ENCODE measurements at regions not wholly inside any gene's neighbourhood (a gene's known extent, or its start where the extent isn't known, plus 50 kb on each side); places are given as distances from the start of the nearest gene placed in this dataset.

DNA sequence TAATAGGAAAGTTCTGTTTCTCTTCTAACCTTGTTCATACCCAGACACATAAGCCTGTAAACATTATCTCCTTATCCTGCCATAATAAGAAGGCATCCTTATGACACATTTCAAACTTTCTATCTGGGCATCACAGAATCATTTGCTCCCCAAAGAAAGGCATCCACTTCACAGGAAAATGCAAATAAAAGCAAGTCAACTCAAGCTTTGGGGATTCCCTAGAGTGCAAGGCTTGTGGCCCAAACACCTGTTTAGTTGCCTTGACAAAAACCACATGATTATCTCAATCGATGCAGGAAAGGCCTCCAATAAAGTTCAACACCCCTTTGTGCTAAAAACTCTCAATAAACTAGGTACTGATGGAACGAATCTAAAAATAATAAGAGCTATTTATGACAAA is 195.7 kb upstream of the GALNT5 start:
- DNase-seq (ENCODE audit: low spot score) = no peak
- no peak overlapping the region for H3K27ac ChIP-seq
- H3K27me3 ChIP-seq (replicated peaks; ENCODE audit: insufficient read depth) = no peaks in the 10 kb centered on the region
- ATAC-seq (ENCODE audit: insufficient number of reproducible peaks, low FRiP score, low read depth) = no peak
- TF ChIP-seq, protein P1, sequence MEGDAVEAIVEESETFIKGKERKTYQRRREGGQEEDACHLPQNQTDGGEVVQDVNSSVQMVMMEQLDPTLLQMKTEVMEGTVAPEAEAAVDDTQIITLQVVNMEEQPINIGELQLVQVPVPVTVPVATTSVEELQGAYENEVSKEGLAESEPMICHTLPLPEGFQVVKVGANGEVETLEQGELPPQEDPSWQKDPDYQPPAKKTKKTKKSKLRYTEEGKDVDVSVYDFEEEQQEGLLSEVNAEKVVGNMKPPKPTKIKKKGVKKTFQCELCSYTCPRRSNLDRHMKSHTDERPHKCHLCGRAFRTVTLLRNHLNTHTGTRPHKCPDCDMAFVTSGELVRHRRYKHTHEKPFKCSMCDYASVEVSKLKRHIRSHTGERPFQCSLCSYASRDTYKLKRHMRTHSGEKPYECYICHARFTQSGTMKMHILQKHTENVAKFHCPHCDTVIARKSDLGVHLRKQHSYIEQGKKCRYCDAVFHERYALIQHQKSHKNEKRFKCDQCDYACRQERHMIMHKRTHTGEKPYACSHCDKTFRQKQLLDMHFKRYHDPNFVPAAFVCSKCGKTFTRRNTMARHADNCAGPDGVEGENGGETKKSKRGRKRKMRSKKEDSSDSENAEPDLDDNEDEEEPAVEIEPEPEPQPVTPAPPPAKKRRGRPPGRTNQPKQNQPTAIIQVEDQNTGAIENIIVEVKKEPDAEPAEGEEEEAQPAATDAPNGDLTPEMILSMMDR (IDR thresholded peaks at IDR 0.05) = no peak
- no peak overlapping the region for H3K4me3 ChIP-seq
- H3K9me3 ChIP-seq = no peaks in the 10 kb centered on the region
- H3K4me1 ChIP-seq (ENCODE audit: control insufficient read depth in 1 of 2, low read depth in 2 of 2) = no peaks in the 10 kb centered on the region
- no peaks in the 10 kb centered on the region for H3K36me3 ChIP-seq

DNA sequence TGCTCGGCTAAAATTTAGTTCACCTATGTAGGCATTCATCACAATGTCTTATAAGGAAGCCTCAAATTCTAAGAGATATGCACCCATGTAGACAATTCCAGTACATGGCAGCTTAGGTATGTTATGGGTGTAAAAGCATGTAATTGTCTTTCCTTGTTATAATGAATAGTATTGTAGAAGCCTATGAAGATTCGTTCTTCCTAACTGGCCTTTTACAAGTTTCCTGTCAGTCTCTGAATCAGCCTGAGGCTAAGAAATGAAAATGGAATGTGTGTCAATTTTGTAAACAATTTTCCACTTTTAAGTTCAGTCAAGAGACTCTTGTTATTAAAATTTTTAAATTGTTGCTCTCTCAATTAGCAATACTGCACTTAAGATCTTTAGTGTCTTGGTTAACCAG is 189.9 kb upstream of the GALNT5 start:
- Histone ChIP-seq H3K4me3 (no peak overlapping the region), H3K9me3 (no peaks in the 10 kb centered on the region), H3K4me1 (ENCODE audit: control insufficient read depth in 1 of 2, low read depth in 2 of 2) (no peaks in the 10 kb centered on the region), H3K27ac (no peak overlapping the region), H3K36me3 (no peaks in the 10 kb centered on the region), H3K27me3 (replicated peaks; ENCODE audit: insufficient read depth) (no peaks in the 10 kb centered on the region)
- ATAC-seq (ENCODE audit: insufficient number of reproducible peaks, low FRiP score, low read depth) (no peak), DNase-seq (ENCODE audit: low spot score) (no peak)
- TF ChIP-seq, protein P1 (IDR thresholded peaks at IDR 0.05) = no peak

DNA sequence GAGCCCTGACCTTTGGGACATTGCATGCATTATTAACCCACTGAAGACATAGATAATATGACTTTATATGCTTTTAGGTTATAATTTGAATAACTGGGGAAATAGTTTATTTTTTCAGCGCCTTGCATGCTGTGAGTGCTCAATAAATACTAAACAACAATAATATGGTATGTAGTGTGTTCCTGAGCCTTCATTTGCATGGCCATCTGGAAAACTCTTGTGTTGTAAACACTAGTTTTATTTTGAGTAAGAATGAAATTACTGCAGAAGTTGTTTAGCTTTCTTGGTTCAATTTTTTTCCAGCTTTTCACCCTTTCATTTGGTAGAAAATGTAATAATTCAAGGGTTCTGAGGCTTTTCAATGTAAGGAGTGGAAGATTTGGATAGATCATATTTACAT is 189.3 kb upstream of the GALNT5 start:
- Histone ChIP-seq H3K27me3 (replicated peaks; ENCODE audit: insufficient read depth) (no peaks in the 10 kb centered on the region), H3K4me1 (ENCODE audit: control insufficient read depth in 1 of 2, low read depth in 2 of 2) (no peaks in the 10 kb centered on the region), H3K36me3 (no peaks in the 10 kb centered on the region), H3K4me3 (no peak overlapping the region), H3K27ac (no peak overlapping the region), H3K9me3 (no peaks in the 10 kb centered on the region)
- DNase-seq (ENCODE audit: low spot score) (no peak), ATAC-seq (ENCODE audit: insufficient number of reproducible peaks, low FRiP score, low read depth) (no peak)
- TF ChIP-seq, protein P1 (IDR thresholded peaks at IDR 0.05) = no peak

DNA sequence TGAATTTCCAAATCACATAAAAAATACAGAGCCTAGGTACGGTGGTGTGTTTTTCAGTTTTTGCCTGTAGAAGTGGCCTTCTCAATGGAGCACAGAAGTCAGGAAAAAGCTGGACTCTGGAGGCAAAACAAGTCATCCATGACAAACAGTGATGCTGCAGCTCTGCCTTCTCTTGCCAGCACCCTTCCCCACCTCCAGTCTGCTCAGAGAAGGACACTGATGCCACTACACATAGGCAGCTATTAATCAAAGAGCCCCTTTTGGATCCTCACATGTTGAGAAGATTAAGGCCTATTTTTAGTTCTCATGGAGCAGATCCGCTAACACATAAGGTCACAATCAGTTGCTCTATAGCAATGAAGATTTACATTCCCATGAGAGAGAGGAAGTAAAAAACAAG is 181.6 kb upstream of the GALNT5 start:
- TF ChIP-seq, protein P1 (IDR thresholded peaks at IDR 0.05) = no peak
- no peaks in the 10 kb centered on the region for H3K9me3 ChIP-seq

DNA sequence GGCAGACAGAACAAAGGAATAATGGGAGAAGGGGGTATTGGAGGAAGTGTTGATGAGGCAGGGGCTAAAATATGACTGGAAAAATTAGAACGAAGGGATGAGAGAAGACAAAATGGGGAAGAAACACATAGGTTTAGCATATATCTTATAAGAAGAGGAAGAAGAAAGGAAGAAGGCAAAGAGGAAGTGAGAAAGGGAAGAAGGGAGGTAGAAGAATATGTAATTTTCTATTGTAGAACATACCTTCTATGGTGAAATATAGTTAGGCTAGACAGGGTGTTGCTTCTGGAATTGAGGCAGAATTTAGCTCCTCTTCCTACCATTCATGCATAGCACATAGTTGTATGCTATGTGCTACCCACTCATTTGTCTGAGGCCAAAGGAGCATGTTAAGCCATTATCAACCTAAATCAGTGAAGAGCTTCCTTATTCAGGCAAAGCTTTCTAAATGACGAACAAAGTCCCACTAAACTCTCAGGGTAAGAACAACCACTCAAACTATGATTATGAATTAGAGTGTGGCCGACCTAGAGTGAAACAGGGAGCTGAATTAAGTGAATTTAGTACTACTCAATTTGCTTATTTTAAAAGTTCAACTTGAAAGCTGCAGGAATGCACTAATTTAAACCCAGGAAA is 180.9 kb upstream of the GALNT5 start:
- H3K27ac ChIP-seq = no peak overlapping the region
- H3K4me3 ChIP-seq = no peak overlapping the region
- H3K27me3 ChIP-seq (replicated peaks; ENCODE audit: insufficient read depth) = no peaks in the 10 kb centered on the region
- H3K9me3 ChIP-seq = no peaks in the 10 kb centered on the region
- no peak for ATAC-seq (ENCODE audit: insufficient number of reproducible peaks, low FRiP score, low read depth)
- TF ChIP-seq, protein P1 (IDR thresholded peaks at IDR 0.05) = no peak
- H3K4me1 ChIP-seq (ENCODE audit: control insufficient read depth in 1 of 2, low read depth in 2 of 2) = no peaks in the 10 kb centered on the region
- no peak for DNase-seq (ENCODE audit: low spot score)
- H3K36me3 ChIP-seq = no peaks in the 10 kb centered on the region

More for the DNA sequence above, 181.6 kb upstream of the GALNT5 start:
- no peak for DNase-seq (ENCODE audit: low spot score)
- Histone ChIP-seq H3K27me3 (replicated peaks; ENCODE audit: insufficient read depth) (no peaks in the 10 kb centered on the region), H3K36me3 (no peaks in the 10 kb centered on the region), H3K27ac (no peak overlapping the region), H3K4me3 (no peak overlapping the region), H3K4me1 (ENCODE audit: control insufficient read depth in 1 of 2, low read depth in 2 of 2) (no peaks in the 10 kb centered on the region)
- no peak for ATAC-seq (ENCODE audit: insufficient number of reproducible peaks, low FRiP score, low read depth)

All from thoracic aorta (tissue), 2 donors.